ENCODE measurements at regions not wholly inside any gene's neighbourhood (a gene's known extent, or its start where the extent isn't known, plus 50 kb on each side); places are given as distances from the start of the nearest gene placed in this dataset.

- DNase-seq = peak in 1 of 7 donors; percentile 29
- Histone ChIP-seq H3K36me3 (replicated peaks in 1 of 2) (no peaks in the 10 kb centered on the region), H3K4me3 (no peak overlapping the region), H3K4me1 (replicated peaks in 1 of 2) (peaks cover 0 to 21% of the 10 kb centered on the region in 2 donors), H3K27me3 (no peaks in the 10 kb centered on the region), H3K9me3 (replicated peaks in 1 of 3) (no peaks in the 10 kb centered on the region), H3K27ac (peak overlapping the region in 3 of 5 donors; percentile 44 to 70 (median 62))
- TF ChIP-seq POLR2A (IDR thresholded peaks at IDR 0.05) = no peak
- no peak for TF ChIP-seq CTCF (IDR thresholded peaks at IDR 0.05)
- WGBS, 4 donors = 55 to 68% (median 67%) methylated on average over 6 of the region's 6 CpGs
- intact Hi-C loops (cut with DNase I) = no loop called here
Observed at GRCh38 chr11:121870206-121871045, 245.6 kb downstream of the BLID start.

- no peaks in the 10 kb centered on the region for H3K36me3 ChIP-seq (replicated peaks in 1 of 2)
- H3K27ac ChIP-seq = peak overlapping the region in 2 of 5 donors; percentile 31 to 70
- intact Hi-C loops (cut with DNase I) = no loop called here
- no peak overlapping the region for H3K4me3 ChIP-seq
- WGBS, 4 donors = 47 to 64% (median 51%) methylated on average over 7 of the region's 7 CpGs
- peaks cover 0 to 21% of the 10 kb centered on the region in 2 donors for H3K4me1 ChIP-seq (replicated peaks in 1 of 2)
- TF ChIP-seq CTCF (IDR thresholded peaks at IDR 0.05) = no peak
- no peak for TF ChIP-seq POLR2A (IDR thresholded peaks at IDR 0.05)
- DNase-seq = no peak
- H3K9me3 ChIP-seq (replicated peaks in 1 of 3) = no peaks in the 10 kb centered on the region
- no peaks in the 10 kb centered on the region for H3K27me3 ChIP-seq
Observed at GRCh38 chr11:121869478-121869877, 246.5 kb downstream of the BLID start.

DNA sequence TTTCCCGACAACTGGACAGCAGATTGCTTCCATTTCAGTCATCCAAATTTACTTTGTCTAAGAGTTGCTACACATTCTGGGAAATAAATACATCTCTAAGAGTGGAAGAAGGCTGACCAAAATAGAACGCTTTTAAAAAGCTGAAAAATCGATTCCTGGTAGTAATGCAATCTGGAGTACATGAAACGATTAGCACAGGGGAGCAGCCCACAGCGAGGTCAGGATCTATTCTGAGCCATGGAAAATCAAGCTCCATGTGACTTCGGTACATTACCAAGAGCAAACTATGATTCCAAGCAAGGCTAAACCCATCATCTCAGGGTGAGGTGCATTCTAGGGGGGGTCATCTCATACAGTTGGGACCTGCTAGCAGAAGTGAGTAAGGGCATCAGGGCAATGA is 249.3 kb downstream of the BLID start:
- intact Hi-C loops (cut with DNase I) = no loop called here
- Histone ChIP-seq H3K4me3 (no peak overlapping the region), H3K9me3 (replicated peaks in 1 of 3) (no peaks in the 10 kb centered on the region), H3K27ac (no peak overlapping the region), H3K27me3 (no peaks in the 10 kb centered on the region), H3K4me1 (replicated peaks in 1 of 2) (peaks cover 0 to 18% of the 10 kb centered on the region in 2 donors), H3K36me3 (replicated peaks in 1 of 2) (no peaks in the 10 kb centered on the region)
- TF ChIP-seq POLR2A (IDR thresholded peaks at IDR 0.05) (no peak), CTCF (IDR thresholded peaks at IDR 0.05) (no peak)
- 74 to 85% (median 80%) methylated on average over 6 of the region's 6 CpGs for WGBS, 4 donors
- no peak for DNase-seq

DNA sequence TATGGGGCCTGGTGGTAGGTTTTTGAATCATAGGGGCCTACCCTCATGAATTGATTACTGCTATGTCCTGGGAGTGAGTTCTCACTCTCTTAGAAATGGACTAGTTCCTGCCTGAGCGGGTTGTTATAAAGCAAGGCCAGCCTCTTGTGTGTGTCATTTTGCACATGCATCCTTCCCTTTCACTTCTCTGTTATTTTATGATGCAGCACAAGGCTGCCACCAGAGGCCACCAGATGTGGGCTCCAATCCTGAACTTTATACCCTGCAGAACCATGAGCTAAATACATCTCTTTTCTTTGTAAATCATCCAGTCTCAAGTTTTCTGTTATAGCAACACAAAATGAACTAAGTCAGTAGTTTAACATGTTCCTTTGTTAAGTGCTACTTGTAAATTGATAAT is 251.4 kb downstream of the BLID start:
- peak in 2 of 6 experiments; percentile 13 to 15 for TF ChIP-seq CTCF (IDR thresholded peaks at IDR 0.05)
- no peak for TF ChIP-seq POLR2A (IDR thresholded peaks at IDR 0.05)
- Histone ChIP-seq H3K9me3 (replicated peaks in 1 of 3) (no peaks in the 10 kb centered on the region), H3K4me3 (no peak overlapping the region), H3K27ac (no peak overlapping the region), H3K36me3 (replicated peaks in 1 of 2) (no peaks in the 10 kb centered on the region), H3K27me3 (no peaks in the 10 kb centered on the region), H3K4me1 (replicated peaks in 1 of 2) (peaks cover 0 to 2% of the 10 kb centered on the region in 2 donors)
- DNase-seq = no peak
- 67 to 86% (median 80%) methylated on average over 1 of the region's 1 CpG for WGBS, 4 donors
- intact Hi-C loops (cut with DNase I) = no loop called here

Data from adrenal gland (tissue), 9 donors.